T-cell (primary cell): ENCODE measurements at regions not wholly inside any gene's neighbourhood (a gene's known extent, or its start where the extent isn't known, plus 50 kb on each side); places are given as distances from the start of the nearest gene placed in this dataset.

Experiments used
- ATAC-seq, 4 experiments: fragments of 200-7000 bp in 3 of 4; fragments of 150-1000 bp in 1 of 4; cut with Tn5 transposase; replicated peaks in 1 of 4; 1 replicate in 3 of 4; 2 replicates in 1 of 4; pipeline ENCODE4 v1.10.0; 2021; ENCODE audit warnings: moderate library complexity in 3 of 4, mild to moderate bottlenecking in 2 of 4, moderate number of reproducible peaks in 1 of 4
- CTCF ChIA-PET, 2 donors: fragments of 300-600 bp; sonication (Branson Sonifier 250); formaldehyde crosslinking; loops; one replicate each; lab custom pipeline; 2022; ENCODE audit warnings: antibody characterized with exemption in 2 of 2; lab: Charles Lee
- POLR2A ChIA-PET, 2 donors: fragments of 300-600 bp; sonication (Branson Sonifier 250); formaldehyde crosslinking; loops; one replicate each; lab custom pipeline; 2022; ENCODE audit warnings: antibody characterized with exemption in 2 of 2; lab: Charles Lee
- DNase-seq, 35 experiments: peaks; one replicate each; pipeline versions ENCODE4 v3.0.0 to v3.0.0-alpha.2; 2013 to 2023
- H3K27ac ChIP-seq: one replicate; pipeline ENCODE4 v1.5.1; 2013; ENCODE audit warnings: low read length
- H3K27me3 ChIP-seq, 2 experiments: replicated peaks in 1 of 2; 1 replicate in 1 of 2; 2 replicates in 1 of 2; pipeline versions ENCODE4 v1.6.1 to v1.7.0; 2013; ENCODE audit warnings: low read length in 1 of 2, mixed read lengths in 1 of 2; ENCODE audit not compliant: control insufficient read depth in 2 of 2, insufficient read depth in 2 of 2; ENCODE audit errors: extremely low read depth in 1 of 2
- H3K36me3 ChIP-seq, 2 donors: 1 replicate in 1 of 2; 2 replicates in 1 of 2; pipeline versions ENCODE4 v1.6.1 to v1.7.0; 2013; ENCODE audit warnings: low read length in 1 of 2; ENCODE audit not compliant: control insufficient read depth in 2 of 2, insufficient read depth in 1 of 2; ENCODE audit errors: extremely low read depth in 1 of 2
- H3K4me1 ChIP-seq, 2 experiments: 1 replicate in 1 of 2; 2 replicates in 1 of 2; pipeline versions ENCODE4 v1.6.1 to v1.7.0; 2013; ENCODE audit warnings: low read length in 2 of 2, mixed read lengths in 1 of 2; ENCODE audit not compliant: insufficient read depth in 2 of 2, control insufficient read depth in 1 of 2; ENCODE audit errors: extremely low read depth in 1 of 2
- H3K4me3 ChIP-seq, 2 donors: 1 replicate in 1 of 2; 2 replicates in 1 of 2; pipeline versions ENCODE4 v1.5.1 to v1.7.0; 2013; ENCODE audit warnings: mild to moderate bottlenecking in 2 of 2, low read length in 1 of 2, moderate library complexity in 1 of 2; ENCODE audit not compliant: control insufficient read depth in 1 of 2; ENCODE audit errors: extremely low read depth in 1 of 2
- H3K9me3 ChIP-seq: 2 replicates; pipeline ENCODE4 v1.7.0; 2013
- H3K27ac Mint-ChIP-seq, 2 donors: one replicate each; pipeline ENCODE4 v1.8.0; 2020 to 2021; ENCODE audit warnings: mild to moderate bottlenecking in 2 of 2, mixed read lengths in 2 of 2
- H3K27me3 Mint-ChIP-seq, 2 donors: one replicate each; pipeline ENCODE4 v1.8.0; 2021 to 2022; ENCODE audit warnings: mixed read lengths in 2 of 2
- H3K36me3 Mint-ChIP-seq: one replicate; pipeline ENCODE4 v1.8.0; 2021; ENCODE audit warnings: mixed read lengths
- H3K4me1 Mint-ChIP-seq, 3 donors: one replicate each; pipeline ENCODE4 v1.8.0; 2020 to 2022; ENCODE audit warnings: mixed read lengths in 3 of 3, mild to moderate bottlenecking in 1 of 3
- H3K4me3 Mint-ChIP-seq, 3 donors: one replicate each; pipeline ENCODE4 v1.8.0; 2020 to 2022; ENCODE audit warnings: mild to moderate bottlenecking in 3 of 3, mixed read lengths in 3 of 3, moderate library complexity in 3 of 3
- H3K9me3 Mint-ChIP-seq, 3 donors: one replicate each; pipeline ENCODE4 v1.8.0; 2020 to 2022; ENCODE audit warnings: mixed read lengths in 3 of 3
- WGBS: methylation state at CpG from one replicate; pipeline ENCODE4 v1.1.5; 2013; ENCODE audit warnings: missing lambda C conversion rate; ENCODE audit not compliant: insufficient coverage; 5-methylcytosine and 5-hydroxymethylcytosine counted together

- no peaks in the 10 kb centered on the region for H3K9me3 ChIP-seq
- Mint-ChIP-seq H3K27ac (no peak overlapping the region), H3K9me3 (peaks cover 0 to 8% (median 0%) of the 10 kb centered on the region in 3 donors), H3K27me3 (no peaks in the 10 kb centered on the region), H3K4me3 (no peak overlapping the region), H3K4me1 (peaks cover 5 to 7% (median 7%) of the 10 kb centered on the region in 3 donors), H3K36me3 (no peaks in the 10 kb centered on the region)
- no peak overlapping the region for H3K4me3 ChIP-seq
- H3K36me3 ChIP-seq: no peaks in the 10 kb centered on the region
- no peaks in the 10 kb centered on the region for H3K27me3 ChIP-seq
- ATAC-seq (no peak), DNase-seq (no peak)
- ChIA-PET POLR2A (interaction anchor here in 1 of 2 donors (0.5 kb wide), 1 partner anchor 518 kb away, joined by 3 read pairs; no protein-coding TSS in a partner anchor), CTCF (no interaction called here)
- no peak overlapping the region for H3K27ac ChIP-seq
- no peaks in the 10 kb centered on the region for H3K4me1 ChIP-seq
Measured at GRCh38 chr2:188176620-188177019, 115.1 kb upstream of the GULP1 start.

- WGBS: 0% methylated on average over 3 of the region's 5 CpGs
- no peak overlapping the region for H3K27ac ChIP-seq
- CTCF ChIA-PET: no interaction called here
- peaks cover 0 to 4% (median 0%) of the 10 kb centered on the region in 3 donors for H3K9me3 Mint-ChIP-seq
- H3K27me3 Mint-ChIP-seq: no peaks in the 10 kb centered on the region
- H3K4me3 ChIP-seq: no peak overlapping the region
- ATAC-seq (peak in 1 of 4 experiments; percentile 23), DNase-seq (no peak)
- no peaks in the 10 kb centered on the region for H3K9me3 ChIP-seq
- POLR2A ChIA-PET: no interaction called here
- H3K4me1 Mint-ChIP-seq: peaks cover 5 to 8% (median 7%) of the 10 kb centered on the region in 3 donors
- peak overlapping the region in 2 of 3 donors; percentile 18 to 22 for H3K4me3 Mint-ChIP-seq
- no peaks in the 10 kb centered on the region for H3K36me3 ChIP-seq
- no peaks in the 10 kb centered on the region for H3K4me1 ChIP-seq
- H3K36me3 Mint-ChIP-seq: no peaks in the 10 kb centered on the region
- H3K27ac Mint-ChIP-seq: no peak overlapping the region
- no peaks in the 10 kb centered on the region for H3K27me3 ChIP-seq
Measured at GRCh38 chr2:188181067-188181838, 110.4 kb upstream of the GULP1 start.

GRCh38 chr2:188181884-188182283 lies 109.8 kb upstream of the GULP1 start:
- WGBS: 60% methylated on average over 1 of the region's 1 CpG
- H3K4me1 ChIP-seq: no peaks in the 10 kb centered on the region
- CTCF ChIA-PET: no interaction called here
- H3K9me3 ChIP-seq: no peaks in the 10 kb centered on the region
- DNase-seq (no peak), ATAC-seq (no peak)
- H3K27me3 Mint-ChIP-seq: no peaks in the 10 kb centered on the region
- no peak overlapping the region for H3K4me3 ChIP-seq
- H3K36me3 Mint-ChIP-seq: no peaks in the 10 kb centered on the region
- POLR2A ChIA-PET: no interaction called here
- H3K4me3 Mint-ChIP-seq: no peak overlapping the region
- peaks cover 5 to 8% (median 7%) of the 10 kb centered on the region in 3 donors for H3K4me1 Mint-ChIP-seq
- no peaks in the 10 kb centered on the region for H3K36me3 ChIP-seq
- no peak overlapping the region for H3K27ac Mint-ChIP-seq
- H3K27ac ChIP-seq: no peak overlapping the region
- no peaks in the 10 kb centered on the region for H3K27me3 ChIP-seq
- peaks cover 0 to 4% (median 0%) of the 10 kb centered on the region in 3 donors for H3K9me3 Mint-ChIP-seq

- H3K4me1 ChIP-seq: no peaks in the 10 kb centered on the region
- DNase-seq (no peak), ATAC-seq (no peak)
- Mint-ChIP-seq H3K4me1 (no peaks in the 10 kb centered on the region), H3K36me3 (no peaks in the 10 kb centered on the region), H3K27ac (no peak overlapping the region), H3K27me3 (no peaks in the 10 kb centered on the region), H3K4me3 (no peak overlapping the region), H3K9me3 (peaks cover 0 to 4% (median 4%) of the 10 kb centered on the region in 3 donors)
- no peak overlapping the region for H3K4me3 ChIP-seq
- POLR2A ChIA-PET: no interaction called here
- H3K27ac ChIP-seq: no peak overlapping the region
- CTCF ChIA-PET: no interaction called here
- H3K36me3 ChIP-seq: no peaks in the 10 kb centered on the region
- no peaks in the 10 kb centered on the region for H3K27me3 ChIP-seq
- no peaks in the 10 kb centered on the region for H3K9me3 ChIP-seq
Measured at GRCh38 chr2:188187726-188188125, 103.9 kb upstream of the GULP1 start.

GRCh38 chr2:188189356-188189755 lies 102.3 kb upstream of the GULP1 start:
- no peak overlapping the region for H3K27ac ChIP-seq
- Mint-ChIP-seq H3K4me3 (no peak overlapping the region), H3K4me1 (no peaks in the 10 kb centered on the region), H3K9me3 (peaks cover 0 to 4% (median 0%) of the 10 kb centered on the region in 3 donors), H3K27ac (no peak overlapping the region), H3K27me3 (no peaks in the 10 kb centered on the region), H3K36me3 (no peaks in the 10 kb centered on the region)
- POLR2A ChIA-PET: no interaction called here
- H3K9me3 ChIP-seq: no peaks in the 10 kb centered on the region
- H3K27me3 ChIP-seq: no peaks in the 10 kb centered on the region
- no peaks in the 10 kb centered on the region for H3K4me1 ChIP-seq
- no CpG with 5 or more reads among the region's 3 CpGs for WGBS
- CTCF ChIA-PET: no interaction called here
- no peak for ATAC-seq
- no peak overlapping the region for H3K4me3 ChIP-seq
- no peaks in the 10 kb centered on the region for H3K36me3 ChIP-seq
- no peak for DNase-seq

GRCh38 chr2:188193230-188193629 lies 98.4 kb upstream of the GULP1 start:
- H3K27me3 ChIP-seq: no peaks in the 10 kb centered on the region
- ChIA-PET CTCF (interaction anchor here in 1 of 2 donors (1.6 kb wide), 1 partner anchor 10 kb away, joined by 4 read pairs; no protein-coding TSS in a partner anchor), POLR2A (no interaction called here)
- ATAC-seq (no peak), DNase-seq (no peak)
- no peaks in the 10 kb centered on the region for H3K4me1 ChIP-seq
- H3K27me3 Mint-ChIP-seq: no peaks in the 10 kb centered on the region
- H3K4me1 Mint-ChIP-seq: no peaks in the 10 kb centered on the region
- H3K4me3 ChIP-seq: no peak overlapping the region
- no peak overlapping the region for H3K27ac Mint-ChIP-seq
- H3K4me3 Mint-ChIP-seq: no peak overlapping the region
- peaks cover 0 to 4% (median 0%) of the 10 kb centered on the region in 3 donors for H3K9me3 Mint-ChIP-seq
- H3K36me3 ChIP-seq: no peaks in the 10 kb centered on the region
- WGBS: no CpG with 5 or more reads among the region's 1 CpG
- H3K9me3 ChIP-seq: no peaks in the 10 kb centered on the region
- no peak overlapping the region for H3K27ac ChIP-seq
- no peaks in the 10 kb centered on the region for H3K36me3 Mint-ChIP-seq
